H9 (cell line): ENCODE measurements at regions not wholly inside any gene's neighbourhood (a gene's known extent, or its start where the extent isn't known, plus 50 kb on each side); places are given as distances from the start of the nearest gene placed in this dataset.

Experiments
- DNase-seq: peaks from one replicate; pipeline ENCODE4 v3.0.0-alpha.2; 2017
- H2AFZ ChIP-seq: one replicate; pipeline ENCODE4 v1.6.1; 2013; ENCODE audit warnings: mild to moderate bottlenecking, low read length, control low read depth, moderate library complexity
- H2AK5ac ChIP-seq: 2 replicates; pipeline ENCODE4 v1.6.1; 2013; ENCODE audit warnings: low read length, control low read depth, mixed read lengths; ENCODE audit not compliant: insufficient read length
- H2BK120ac ChIP-seq: one replicate; pipeline ENCODE4 v1.6.1; 2013; ENCODE audit warnings: low read depth, mild to moderate bottlenecking, low read length, control low read depth, inconsistent platforms; ENCODE audit not compliant: poor library complexity, severe bottlenecking
- H2BK12ac ChIP-seq: 2 replicates; pipeline ENCODE4 v1.6.1; 2013; ENCODE audit warnings: low read length, control low read depth, mixed read lengths, low read depth; ENCODE audit not compliant: insufficient read length
- H2BK15ac ChIP-seq: 2 replicates; pipeline ENCODE4 v1.6.1; 2013; ENCODE audit warnings: low read depth, low read length, control low read depth
- H2BK20ac ChIP-seq: one replicate; pipeline ENCODE4 v1.6.1; 2013; ENCODE audit warnings: low read depth, mild to moderate bottlenecking, low read length, control low read depth, inconsistent platforms; ENCODE audit not compliant: poor library complexity, severe bottlenecking
- H2BK5ac ChIP-seq: 2 replicates; pipeline ENCODE4 v1.6.1; 2013; ENCODE audit warnings: low read length, control low read depth, mixed read lengths; ENCODE audit not compliant: insufficient read length
- H3K14ac ChIP-seq: 2 replicates; pipeline ENCODE4 v1.6.1; 2013; ENCODE audit warnings: low read length, control low read depth; ENCODE audit not compliant: insufficient read depth
- H3K18ac ChIP-seq: 2 replicates; pipeline ENCODE4 v1.6.1; 2013; ENCODE audit warnings: low read depth, mild to moderate bottlenecking, mixed read lengths, low read length, control low read depth; ENCODE audit not compliant: insufficient read length
- H3K23ac ChIP-seq: 2 replicates; pipeline ENCODE4 v1.6.1; 2013; ENCODE audit warnings: low read length, control low read depth, mixed read lengths, low read depth; ENCODE audit not compliant: insufficient read length
- H3K23me2 ChIP-seq: 2 replicates; pipeline ENCODE4 v1.6.1; 2013; ENCODE audit warnings: low read depth, mild to moderate bottlenecking, mixed read lengths, low read length, control low read depth; ENCODE audit not compliant: insufficient read length, poor library complexity, severe bottlenecking
- H3K27ac ChIP-seq: 2 replicates; pipeline ENCODE4 v1.5.1; 2013; ENCODE audit warnings: low read length, control low read depth, mixed read lengths, low read depth; ENCODE audit not compliant: insufficient read length
- H3K27me3 ChIP-seq: 2 replicates; pipeline ENCODE4 v1.6.1; 2013; ENCODE audit warnings: low read length, control low read depth, inconsistent platforms; ENCODE audit not compliant: insufficient read depth
- H3K4ac ChIP-seq: 2 replicates; pipeline ENCODE4 v1.6.1; 2013; ENCODE audit warnings: low read depth, mild to moderate bottlenecking, control low read depth, inconsistent platforms, low read length, moderate library complexity
- H3K4me1 ChIP-seq: 2 replicates; pipeline ENCODE4 v1.6.1; 2013; ENCODE audit warnings: low read length, control low read depth, inconsistent platforms; ENCODE audit not compliant: insufficient read depth
- H3K4me2 ChIP-seq: 2 replicates; pipeline ENCODE4 v1.6.1; 2013; ENCODE audit warnings: low read length, control low read depth, mixed read lengths; ENCODE audit not compliant: insufficient read length, insufficient read depth
- H3K56ac ChIP-seq: 2 replicates; pipeline ENCODE4 v1.6.1; 2013; ENCODE audit warnings: low read depth, mild to moderate bottlenecking, mixed read lengths, low read length, control low read depth; ENCODE audit not compliant: insufficient read length
- H3K79me1 ChIP-seq: 2 replicates; pipeline ENCODE4 v1.6.1; 2013; ENCODE audit warnings: low read depth, mild to moderate bottlenecking, moderate library complexity, low read length, control low read depth, inconsistent platforms; ENCODE audit not compliant: insufficient read depth, poor library complexity, severe bottlenecking
- H3K79me2 ChIP-seq: 2 replicates; pipeline ENCODE4 v1.6.1; 2013; ENCODE audit warnings: low read length, control low read depth, inconsistent platforms; ENCODE audit not compliant: insufficient read depth
- H3K9ac ChIP-seq: 2 replicates; pipeline ENCODE4 v1.6.1; 2013; ENCODE audit warnings: low read length, control low read depth, mixed read lengths; ENCODE audit not compliant: insufficient read length; ENCODE audit errors: extremely low read depth
- H3K9me3 ChIP-seq: one replicate; pipeline ENCODE4 v1.6.1; 2013; ENCODE audit warnings: low read depth, low read length, inconsistent platforms; ENCODE audit not compliant: control insufficient read depth
- H3T11ph ChIP-seq: one replicate; pipeline ENCODE4 v1.6.1; 2013; ENCODE audit warnings: mild to moderate bottlenecking, low read length, control low read depth, inconsistent platforms
- H4K20me1 ChIP-seq: one replicate; pipeline ENCODE4 v1.6.1; 2013; ENCODE audit not compliant: control insufficient read depth, insufficient read length, insufficient read depth
- H4K5ac ChIP-seq: 2 replicates; pipeline ENCODE4 v1.6.1; 2013; ENCODE audit warnings: low read depth, mild to moderate bottlenecking, mixed read lengths, low read length, control low read depth; ENCODE audit not compliant: insufficient read length
- H4K8ac ChIP-seq: replicated peaks from 2 replicates; pipeline ENCODE4 v1.6.1; 2013; ENCODE audit warnings: low read length, control low read depth, mixed read lengths, low read depth; ENCODE audit not compliant: insufficient read length
- H4K91ac ChIP-seq: 2 replicates; pipeline ENCODE4 v1.6.1; 2013; ENCODE audit warnings: low read depth, mild to moderate bottlenecking, moderate library complexity, mixed read lengths, low read length, control low read depth; ENCODE audit not compliant: insufficient read length
- H3K27ac Mint-ChIP-seq, 3 experiments: 2 replicates in 2 of 3; 3 replicates in 1 of 3; pipeline ENCODE4 v1.8.0; 2020 to 2021; ENCODE audit warnings: mixed read lengths in 3 of 3, mild to moderate bottlenecking in 1 of 3, moderate library complexity in 1 of 3
- H3K27me3 Mint-ChIP-seq: 2 replicates; pipeline ENCODE4 v1.8.0; 2021; ENCODE audit warnings: low read depth, mild to moderate bottlenecking, moderate library complexity, mixed read lengths
- H3K36me3 Mint-ChIP-seq, 3 experiments: 2 replicates in 2 of 3; 3 replicates in 1 of 3; pipeline ENCODE4 v1.8.0; 2020 to 2021; ENCODE audit warnings: low read depth in 3 of 3, mixed read lengths in 3 of 3; ENCODE audit not compliant: insufficient read depth in 1 of 3
- H3K4me1 Mint-ChIP-seq, 2 experiments: 2 replicates each; pipeline ENCODE4 v1.8.0; 2020; ENCODE audit warnings: mixed read lengths in 2 of 2
- H3K4me3 Mint-ChIP-seq, 2 experiments: 2 replicates in 1 of 2; 3 replicates in 1 of 2; pipeline ENCODE4 v1.8.0; 2020 to 2021; ENCODE audit warnings: mild to moderate bottlenecking in 2 of 2, mixed read lengths in 2 of 2, moderate library complexity in 1 of 2
- H3K9me3 Mint-ChIP-seq, 2 experiments: 2 replicates in 1 of 2; 3 replicates in 1 of 2; pipeline ENCODE4 v1.8.0; 2020; ENCODE audit warnings: mild to moderate bottlenecking in 2 of 2, mixed read lengths in 2 of 2, moderate library complexity in 1 of 2
- CTCF ChIP-seq: fragments of 200-600 bp; sonication (generic); conservative IDR thresholded peaks from 3 replicates; pipeline ENCODE4 v1.8.0; 2021; ENCODE audit warnings: antibody characterized with exemption, mild to moderate bottlenecking
- WGBS: extraction: QIAGEN DNeasy Blood & Tissue Kit; methylation state at CpG from one replicate; pipeline ENCODE4 v1.1.7; 2013; ENCODE audit warnings: missing lambda C conversion rate, low lambda C conversion rate, mixed read lengths; ENCODE audit not compliant: insufficient read length; ENCODE audit errors: extremely low coverage; 5-methylcytosine and 5-hydroxymethylcytosine counted together

GRCh38 chr7:82527851-82528250, 84.3 kb upstream of the CACNA2D1 start:
- Mint-ChIP-seq H3K4me1 (peaks cover 17 to 24% of the 10 kb centered on the region in 2 experiments), H3K9me3 (no peaks in the 10 kb centered on the region), H3K27me3 (no peaks in the 10 kb centered on the region), H3K36me3 (no peaks in the 10 kb centered on the region), H3K27ac (no peak overlapping the region), H3K4me3 (no peak overlapping the region)
- no peak overlapping the region for H2BK15ac ChIP-seq
- no peak overlapping the region for H2BK5ac ChIP-seq
- H3K4me2 ChIP-seq = no peak overlapping the region
- H3K9me3 ChIP-seq = no peaks in the 10 kb centered on the region
- no peak overlapping the region for H3K18ac ChIP-seq
- no CpG with 5 or more reads among the region's 1 CpG for WGBS
- H3K79me1 ChIP-seq = no peaks in the 10 kb centered on the region
- no peak overlapping the region for H4K91ac ChIP-seq
- H3K23ac ChIP-seq = no peak overlapping the region
- H2BK20ac ChIP-seq = no peak overlapping the region
- no peak overlapping the region for H2BK12ac ChIP-seq
- no peak overlapping the region for H3K27ac ChIP-seq
- no peak overlapping the region for H4K8ac ChIP-seq
- H3K9ac ChIP-seq = no peak overlapping the region
- no peak for TF ChIP-seq CTCF
- no peaks in the 10 kb centered on the region for H3K23me2 ChIP-seq
- H3K27me3 ChIP-seq = no peaks in the 10 kb centered on the region
- no peaks in the 10 kb centered on the region; the same call in none of the 2 replicates for H3K4me1 ChIP-seq
- no peak overlapping the region for H3K4ac ChIP-seq
- H4K5ac ChIP-seq = no peak overlapping the region
- no peak overlapping the region for H3T11ph ChIP-seq
- no peak for DNase-seq
- H3K56ac ChIP-seq = no peak overlapping the region
- H2BK120ac ChIP-seq = no peak overlapping the region
- no peak overlapping the region for H2AK5ac ChIP-seq
- no peaks in the 10 kb centered on the region for H3K79me2 ChIP-seq
- H2AFZ ChIP-seq = no peak overlapping the region
- H3K14ac ChIP-seq = no peak overlapping the region
- H4K20me1 ChIP-seq = no peaks in the 10 kb centered on the region
